ENCODE measurements at regions not wholly inside any gene's neighbourhood (a gene's known extent, or its start where the extent isn't known, plus 50 kb on each side); places are given as distances from the start of the nearest gene placed in this dataset.
A peak's percentile ranks its signal among the peaks of the same experiment; 100 is the strongest.

GRCh38 chr13:105219651-105220050 is 1315.8 kb downstream of the EFNB2 start:
- DNase-seq (no peak), ATAC-seq (replicated peaks) (no peak)
- Mint-ChIP-seq H3K27me3 (no peaks in the 10 kb centered on the region), H3K4me1 (no peaks in the 10 kb centered on the region), H3K9me3 (no peaks in the 10 kb centered on the region), H3K4me3 (no peak overlapping the region), H3K27ac (no peak overlapping the region), H3K36me3 (no peaks in the 10 kb centered on the region)

DNA sequence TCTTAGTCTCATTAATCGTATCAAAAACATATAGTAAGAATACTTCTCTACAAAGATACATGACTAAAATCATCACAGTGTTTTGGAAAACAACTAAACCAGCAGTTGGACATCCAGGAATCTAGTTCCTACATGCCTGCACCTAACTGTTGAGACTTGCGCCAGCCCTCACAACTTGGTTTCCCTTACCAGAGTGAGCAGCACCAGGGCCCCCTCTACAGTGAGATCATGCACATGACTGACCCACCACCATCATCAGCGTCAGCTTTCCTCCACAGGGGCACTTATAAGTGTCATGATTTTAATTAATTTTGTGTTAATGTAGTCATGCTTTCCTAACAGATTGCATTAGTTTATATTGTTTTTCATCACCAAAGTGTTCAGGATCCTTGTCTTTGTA is 1322.0 kb downstream of the EFNB2 start:
- Mint-ChIP-seq H3K9me3 (no peaks in the 10 kb centered on the region), H3K27me3 (no peaks in the 10 kb centered on the region), H3K4me3 (no peak overlapping the region), H3K36me3 (no peaks in the 10 kb centered on the region), H3K4me1 (no peaks in the 10 kb centered on the region), H3K27ac (no peak overlapping the region)
- ATAC-seq (replicated peaks) (no peak), DNase-seq (no peak)

- Mint-ChIP-seq H3K9me3 (peaks cover 0 to 3% of the 10 kb centered on the region in 2 donors), H3K4me3 (no peak overlapping the region), H3K36me3 (no peaks in the 10 kb centered on the region), H3K27me3 (no peaks in the 10 kb centered on the region), H3K27ac (no peak overlapping the region), H3K4me1 (no peaks in the 10 kb centered on the region)
- no peak for ATAC-seq (replicated peaks)
- no peak for DNase-seq
Measured at GRCh38 chr13:105207572-105208293, 1327.7 kb downstream of the EFNB2 start.

- Mint-ChIP-seq H3K27me3 (no peaks in the 10 kb centered on the region), H3K9me3 (peaks cover 0 to 3% of the 10 kb centered on the region in 2 donors), H3K27ac (no peak overlapping the region), H3K4me1 (no peaks in the 10 kb centered on the region), H3K36me3 (no peaks in the 10 kb centered on the region), H3K4me3 (no peak overlapping the region)
- DNase-seq (no peak), ATAC-seq (replicated peaks) (peak in 1 of 2 donors; percentile 38)
Measured at GRCh38 chr13:105202354-105202753, 1333.1 kb downstream of the EFNB2 start.

- H3K4me3 Mint-ChIP-seq = no peak overlapping the region
Measured at GRCh38 chr13:105201351-105201750, 1334.1 kb downstream of the EFNB2 start.

GRCh38 chr13:105200181-105200580 is 1335.3 kb downstream of the EFNB2 start:
- no peaks in the 10 kb centered on the region for H3K4me1 Mint-ChIP-seq
- DNase-seq (no peak), ATAC-seq (replicated peaks) (no peak)
- peaks cover 0 to 3% of the 10 kb centered on the region in 2 donors for H3K9me3 Mint-ChIP-seq
- no peak overlapping the region for H3K4me3 Mint-ChIP-seq
- H3K27me3 Mint-ChIP-seq = no peaks in the 10 kb centered on the region
- H3K27ac Mint-ChIP-seq = no peak overlapping the region
- H3K36me3 Mint-ChIP-seq = no peaks in the 10 kb centered on the region

More at GRCh38 chr13:105201351-105201750, 1334.1 kb downstream of the EFNB2 start:
- no peak for DNase-seq
- Mint-ChIP-seq H3K27ac (no peak overlapping the region), H3K27me3 (no peaks in the 10 kb centered on the region), H3K4me1 (no peaks in the 10 kb centered on the region), H3K9me3 (peaks cover 0 to 3% of the 10 kb centered on the region in 2 donors), H3K36me3 (no peaks in the 10 kb centered on the region)
- ATAC-seq (replicated peaks) = no peak

DNA sequence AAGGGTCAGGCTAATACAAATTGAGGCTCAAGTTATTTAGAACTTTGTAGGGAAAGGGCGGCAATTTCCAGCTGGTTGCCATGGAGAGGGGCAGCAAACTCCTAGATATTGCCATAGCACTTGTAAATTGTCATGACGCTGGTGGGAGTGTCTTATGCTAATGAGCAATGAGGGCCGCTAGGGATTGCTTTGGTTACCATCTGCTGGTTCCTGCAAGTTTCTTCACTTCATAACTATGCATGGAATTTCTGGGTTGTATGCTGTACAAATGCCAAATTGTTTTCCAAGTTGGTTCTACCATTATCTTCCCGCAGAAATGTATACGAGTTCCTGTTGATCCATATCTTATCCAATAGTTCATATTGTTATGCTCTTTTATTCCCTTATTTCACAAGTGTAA is 1339.4 kb downstream of the EFNB2 start:
- ATAC-seq (replicated peaks) = no peak
- Mint-ChIP-seq H3K36me3 (no peaks in the 10 kb centered on the region), H3K4me1 (no peaks in the 10 kb centered on the region), H3K27ac (no peak overlapping the region), H3K9me3 (no peaks in the 10 kb centered on the region), H3K4me3 (no peak overlapping the region), H3K27me3 (no peaks in the 10 kb centered on the region)
- DNase-seq = no peak

DNA sequence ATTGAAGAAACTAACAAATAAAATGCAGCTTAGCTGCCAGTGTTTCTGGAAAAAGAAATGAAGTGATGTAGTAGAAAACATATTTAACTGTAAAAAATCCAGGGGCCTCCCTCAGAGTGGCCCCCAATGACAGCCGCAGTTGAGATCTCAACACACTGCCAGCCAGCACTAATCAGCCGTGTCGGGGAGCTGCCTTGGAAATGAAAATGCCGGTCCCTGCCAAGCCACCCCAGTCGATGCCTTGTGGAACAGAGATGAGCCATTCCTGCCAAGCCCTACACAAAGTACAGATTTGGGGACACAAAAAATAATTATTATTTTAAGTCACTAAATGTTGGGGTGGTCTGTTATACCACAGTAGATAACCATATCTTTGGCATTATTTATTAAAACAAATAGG is 1342.4 kb downstream of the EFNB2 start:
- no peaks in the 10 kb centered on the region for H3K4me1 Mint-ChIP-seq
- no peaks in the 10 kb centered on the region for H3K9me3 Mint-ChIP-seq
- no peaks in the 10 kb centered on the region for H3K36me3 Mint-ChIP-seq
- no peak overlapping the region for H3K4me3 Mint-ChIP-seq
- H3K27ac Mint-ChIP-seq = no peak overlapping the region
- DNase-seq (no peak), ATAC-seq (replicated peaks) (no peak)
- H3K27me3 Mint-ChIP-seq = no peaks in the 10 kb centered on the region

GRCh38 chr13:105184201-105184600 is 1351.3 kb downstream of the EFNB2 start:
- ATAC-seq (replicated peaks) = no peak
- H3K27ac Mint-ChIP-seq = no peak overlapping the region
- H3K4me1 Mint-ChIP-seq = no peaks in the 10 kb centered on the region
- no peak for DNase-seq
- H3K9me3 Mint-ChIP-seq = no peaks in the 10 kb centered on the region
- no peaks in the 10 kb centered on the region for H3K36me3 Mint-ChIP-seq
- H3K27me3 Mint-ChIP-seq = no peaks in the 10 kb centered on the region
- H3K4me3 Mint-ChIP-seq = no peak overlapping the region

GRCh38 chr13:105177265-105177900 is 1358.1 kb downstream of the EFNB2 start:
- no peaks in the 10 kb centered on the region for H3K4me1 Mint-ChIP-seq
- H3K36me3 Mint-ChIP-seq = no peaks in the 10 kb centered on the region
- ATAC-seq (replicated peaks) = no peak
- no peaks in the 10 kb centered on the region for H3K9me3 Mint-ChIP-seq
- H3K4me3 Mint-ChIP-seq = no peak overlapping the region
- no peak for DNase-seq
- H3K27me3 Mint-ChIP-seq = no peaks in the 10 kb centered on the region
- no peak overlapping the region for H3K27ac Mint-ChIP-seq

- Mint-ChIP-seq H3K9me3 (no peaks in the 10 kb centered on the region), H3K36me3 (no peaks in the 10 kb centered on the region), H3K27ac (no peak overlapping the region), H3K4me3 (no peak overlapping the region), H3K4me1 (no peaks in the 10 kb centered on the region), H3K27me3 (no peaks in the 10 kb centered on the region)
- no peak for ATAC-seq (replicated peaks)
- no peak for DNase-seq
Measured at GRCh38 chr13:105170438-105170837, 1365.0 kb downstream of the EFNB2 start.

GRCh38 chr13:105168295-105168694 is 1367.2 kb downstream of the EFNB2 start:
- no peak for DNase-seq
- H3K36me3 Mint-ChIP-seq = no peaks in the 10 kb centered on the region
- no peak overlapping the region for H3K27ac Mint-ChIP-seq
- H3K4me3 Mint-ChIP-seq = no peak overlapping the region
- no peaks in the 10 kb centered on the region for H3K4me1 Mint-ChIP-seq
- H3K27me3 Mint-ChIP-seq = no peaks in the 10 kb centered on the region
- no peak for ATAC-seq (replicated peaks)
- no peaks in the 10 kb centered on the region for H3K9me3 Mint-ChIP-seq

DNA sequence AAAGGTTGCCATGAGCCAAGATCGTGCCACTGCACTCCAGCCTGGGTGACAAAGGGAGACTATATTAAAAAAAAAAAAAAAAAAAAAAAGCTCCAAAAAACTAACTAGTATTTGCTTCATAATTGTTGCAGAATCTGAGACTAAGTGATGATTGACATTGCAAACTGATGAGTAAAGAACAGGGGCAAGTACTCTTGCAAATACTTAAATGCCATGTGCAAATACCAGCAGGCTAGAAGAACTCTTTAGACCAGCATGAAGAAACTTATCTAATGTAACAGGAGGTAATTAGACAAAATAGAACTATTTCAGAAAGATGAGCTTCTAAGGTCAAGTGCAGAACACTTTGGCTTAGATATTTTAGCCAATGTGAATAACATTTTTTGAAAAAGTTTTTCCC is 1368.1 kb downstream of the EFNB2 start:
- Mint-ChIP-seq H3K9me3 (no peaks in the 10 kb centered on the region), H3K4me3 (no peak overlapping the region), H3K27ac (no peak overlapping the region), H3K36me3 (no peaks in the 10 kb centered on the region), H3K27me3 (no peaks in the 10 kb centered on the region), H3K4me1 (no peaks in the 10 kb centered on the region)
- no peak for ATAC-seq (replicated peaks)
- no peak for DNase-seq

DNA sequence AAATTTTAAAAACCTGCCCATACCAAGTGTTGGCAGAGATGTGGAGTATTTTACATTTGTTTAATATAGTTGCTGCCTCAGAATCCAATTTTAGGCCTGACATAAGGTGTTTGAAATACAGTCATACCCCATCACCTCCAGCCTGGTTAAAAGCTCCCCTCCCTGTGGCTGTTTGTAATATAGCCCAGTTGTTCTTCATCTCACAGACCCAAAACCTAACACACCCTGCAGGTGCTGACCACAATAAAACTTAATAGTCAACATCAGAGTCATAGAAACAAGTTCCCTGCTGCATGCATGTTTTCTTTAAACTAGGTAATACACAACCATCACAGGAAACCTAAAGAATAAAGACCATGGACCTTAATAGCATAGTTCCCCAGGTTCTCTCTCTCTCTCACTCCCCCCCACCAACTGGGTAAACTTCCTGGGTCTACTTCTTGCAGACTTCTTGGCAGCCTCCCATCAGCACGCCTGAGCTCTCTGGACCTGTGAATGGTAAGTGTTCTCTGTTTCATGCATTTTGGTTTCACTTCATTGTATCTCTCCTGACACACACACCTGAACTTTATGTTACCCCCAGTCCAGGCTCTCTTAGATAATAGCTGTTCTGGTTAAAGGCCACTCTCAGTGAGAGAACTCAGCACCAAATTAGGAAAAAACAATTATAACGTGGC is 1369.9 kb downstream of the EFNB2 start:
- no peak for DNase-seq

DNA sequence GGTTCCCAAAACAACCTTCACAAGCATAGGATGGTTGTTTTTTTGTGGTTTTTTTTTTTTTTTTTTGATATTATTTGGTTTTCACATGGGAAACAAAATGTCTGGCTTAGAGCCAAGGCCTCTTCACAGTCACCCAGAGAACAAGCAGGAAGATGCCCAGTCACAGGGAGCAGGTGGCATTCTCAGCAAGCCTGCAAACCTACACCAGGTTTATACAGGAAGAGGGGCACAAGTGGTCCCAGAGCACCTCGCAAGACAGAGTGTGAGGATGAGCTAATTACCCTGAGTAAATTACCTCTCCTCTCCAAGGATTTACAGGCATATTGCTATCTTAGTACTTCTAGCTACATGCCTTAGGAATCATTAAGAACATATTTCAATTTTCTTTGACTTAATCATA is 1375.6 kb downstream of the EFNB2 start:
- H3K27ac Mint-ChIP-seq = no peak overlapping the region
- DNase-seq = no peak
- no peaks in the 10 kb centered on the region for H3K36me3 Mint-ChIP-seq
- ATAC-seq (replicated peaks) = no peak
- no peak overlapping the region for H3K4me3 Mint-ChIP-seq
- no peaks in the 10 kb centered on the region for H3K9me3 Mint-ChIP-seq
- peaks cover 0 to 2% of the 10 kb centered on the region in 2 donors for H3K4me1 Mint-ChIP-seq
- H3K27me3 Mint-ChIP-seq = peaks cover 0 to 6% of the 10 kb centered on the region in 2 donors

More for the DNA sequence above, 1369.9 kb downstream of the EFNB2 start:
- ATAC-seq (replicated peaks) = no peak
- no peaks in the 10 kb centered on the region for H3K9me3 Mint-ChIP-seq
- no peaks in the 10 kb centered on the region for H3K27me3 Mint-ChIP-seq
- H3K36me3 Mint-ChIP-seq = no peaks in the 10 kb centered on the region
- H3K4me1 Mint-ChIP-seq = no peaks in the 10 kb centered on the region
- H3K27ac Mint-ChIP-seq = no peak overlapping the region
- no peak overlapping the region for H3K4me3 Mint-ChIP-seq
